HK-2 (cell line): ENCODE measurements at regions not wholly inside any gene's neighbourhood (a gene's known extent, or its start where the extent isn't known, plus 50 kb on each side); places are given as distances from the start of the nearest gene placed in this dataset.

Source experiments
- DNase-seq: peaks from one replicate; pipeline ENCODE4 v3.0.0-alpha.2; 2018; ENCODE audit not compliant: unreplicated experiment

DNA sequence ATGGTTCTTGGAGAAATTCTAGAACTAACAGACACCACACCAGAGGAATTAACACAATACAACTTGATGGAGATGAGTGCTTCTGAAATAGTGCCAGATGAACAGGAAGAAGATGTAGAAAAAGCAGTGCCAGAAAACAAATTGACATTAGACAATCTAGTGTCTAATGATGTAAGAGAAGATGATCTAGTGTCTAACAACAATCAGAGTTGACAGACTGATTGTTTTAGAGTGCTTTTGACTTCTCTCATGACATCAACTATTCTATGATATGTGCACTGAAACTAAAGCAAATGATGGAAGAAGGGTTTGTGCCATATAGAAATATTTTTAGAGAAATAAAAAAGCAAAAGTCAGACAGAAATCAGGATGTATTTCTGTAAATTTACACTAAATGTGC, 646.1 kb upstream of the KIF2B start:
- DNase-seq: no peak

DNA sequence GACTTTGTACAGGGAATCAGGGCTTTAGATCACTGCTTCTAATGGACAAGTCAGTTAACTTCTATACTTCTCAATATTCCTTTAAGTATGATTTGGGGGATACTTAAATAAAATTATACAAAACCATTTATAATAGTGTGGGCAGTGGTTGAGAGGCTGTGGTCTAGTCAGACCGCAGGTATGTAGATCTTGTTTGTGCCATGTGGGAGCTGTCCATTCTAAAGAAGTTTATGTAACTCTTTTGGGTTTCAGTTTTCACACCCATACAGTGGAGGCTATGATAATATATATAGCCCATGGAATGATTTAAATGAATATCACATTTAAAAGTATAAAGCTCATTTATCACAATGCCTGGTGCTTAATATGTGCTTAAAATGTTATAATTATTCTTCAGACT, 654.3 kb upstream of the KIF2B start:
- DNase-seq: no peak

DNA sequence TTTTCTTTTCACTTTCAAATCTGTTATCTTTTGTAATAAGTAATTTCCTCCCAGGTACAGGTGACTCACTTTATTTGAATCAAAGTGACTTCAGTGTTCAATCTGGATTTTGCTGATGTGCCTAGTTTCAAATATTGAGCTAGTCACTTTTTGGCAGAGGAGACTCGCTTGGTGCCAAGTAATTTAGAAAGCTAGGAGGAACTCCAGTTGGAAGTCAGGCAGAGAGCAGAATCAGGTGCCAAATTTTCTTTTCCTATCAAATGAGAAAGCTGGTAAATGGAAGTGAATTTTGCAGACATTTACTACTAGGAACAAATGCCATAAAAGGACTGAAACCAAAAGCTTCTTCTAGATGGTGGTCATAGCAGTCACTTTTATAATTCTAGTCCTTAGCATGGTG, 656.0 kb upstream of the KIF2B start:
- DNase-seq: no peak

DNA sequence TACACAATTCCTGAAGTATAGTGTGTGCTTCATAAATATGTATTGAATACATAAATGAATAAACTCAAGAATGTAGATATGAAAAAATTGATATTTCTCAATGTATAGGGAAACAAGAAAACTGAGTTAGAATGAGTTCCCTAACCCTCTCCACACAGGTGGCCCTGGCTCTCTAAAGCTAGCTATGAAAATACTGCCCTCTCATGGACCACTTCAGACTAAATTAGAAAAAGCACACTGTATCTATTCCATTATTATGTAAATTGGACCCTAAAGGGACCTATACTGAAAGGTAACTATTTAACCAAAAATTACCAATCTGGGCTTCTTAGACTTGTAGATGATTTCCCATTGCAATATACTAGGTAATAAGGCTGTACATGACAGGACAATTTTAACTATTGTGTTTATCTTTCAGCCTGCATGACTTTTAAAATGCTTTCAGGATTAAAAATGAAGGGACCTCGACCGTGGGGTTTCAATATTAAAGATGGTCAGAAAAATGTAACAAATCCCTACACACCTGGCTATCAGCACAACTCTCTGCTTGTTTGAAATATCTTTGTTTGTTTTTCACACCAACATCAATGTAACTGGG, 672.5 kb upstream of the KIF2B start:
- no peak for DNase-seq

DNA sequence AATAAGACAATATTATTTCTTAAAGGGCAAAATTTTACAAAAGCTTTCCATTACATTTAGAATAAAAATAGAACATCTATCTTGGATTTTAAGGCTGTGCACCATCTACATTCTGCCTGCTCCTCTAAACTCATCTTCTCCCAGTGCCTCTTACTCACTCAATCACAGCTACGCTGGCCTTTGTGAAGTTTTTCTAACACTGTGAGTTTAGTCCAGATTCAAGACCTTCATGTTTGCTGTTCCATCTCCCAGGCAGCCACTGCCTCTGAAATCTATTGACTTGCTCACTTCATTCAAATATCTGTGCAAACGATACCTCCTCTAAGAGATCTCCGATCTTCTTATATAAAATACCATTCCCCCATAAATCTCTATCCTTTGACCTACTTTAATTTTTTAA, 673.4 kb upstream of the KIF2B start:
- no peak for DNase-seq

DNA sequence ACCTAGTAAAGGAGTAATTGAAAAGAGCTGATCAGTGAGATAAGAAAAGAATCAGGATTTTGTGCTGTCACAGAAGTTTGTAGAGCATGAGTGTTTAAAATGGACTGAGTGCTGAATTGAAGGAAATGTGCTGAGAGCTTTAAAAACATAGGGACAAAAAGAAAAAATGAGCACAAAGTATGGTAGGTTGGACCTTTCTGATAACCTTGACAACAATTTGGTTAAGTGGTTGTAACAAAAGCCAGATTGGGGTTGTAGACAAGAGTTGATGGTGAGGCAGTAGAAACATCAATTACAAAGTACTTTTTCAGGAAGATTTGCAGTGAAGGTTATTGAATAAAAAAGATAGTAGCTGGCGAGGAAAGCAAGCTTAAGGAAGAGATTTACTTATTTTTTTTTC, 674.7 kb upstream of the KIF2B start:
- DNase-seq: no peak

DNA sequence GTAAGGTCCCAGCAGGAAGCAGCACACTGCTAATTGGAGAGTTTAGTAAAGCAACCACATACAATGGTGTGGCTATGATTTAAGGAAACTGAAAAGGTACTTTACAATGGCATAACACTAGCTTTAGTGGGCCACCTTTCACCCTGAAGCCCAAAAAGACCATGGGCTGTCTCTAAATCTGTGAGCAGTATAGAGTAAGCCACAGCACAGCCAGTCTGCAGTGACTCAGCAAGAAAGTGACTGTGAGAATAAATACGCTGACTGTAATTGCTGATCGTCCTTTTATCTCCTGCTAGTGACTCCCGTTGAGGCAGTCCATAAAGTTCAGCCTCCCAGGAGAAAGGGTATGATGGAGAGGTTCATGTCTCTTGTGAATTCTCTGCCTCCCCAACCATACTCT, 679.8 kb upstream of the KIF2B start:
- DNase-seq: no peak

DNA sequence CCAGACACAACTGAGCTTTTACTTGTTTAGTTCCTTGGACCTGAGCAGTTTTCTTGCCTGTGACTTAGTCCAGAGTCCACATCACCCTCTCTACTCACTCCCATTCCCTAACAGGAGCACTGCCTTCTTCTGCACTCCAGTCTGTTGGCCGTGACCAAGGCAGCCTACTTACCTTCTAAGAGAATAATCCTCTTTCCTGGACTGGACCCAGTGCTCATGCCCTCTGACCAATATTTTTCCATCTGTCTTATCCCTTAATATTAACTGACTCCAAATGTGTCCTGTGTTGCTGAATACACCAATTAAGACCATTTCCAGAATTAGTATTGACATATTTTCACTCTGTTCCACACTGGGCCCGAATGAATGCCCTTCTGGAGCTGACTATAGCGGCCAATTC, 681.0 kb upstream of the KIF2B start:
- DNase-seq: no peak

DNA sequence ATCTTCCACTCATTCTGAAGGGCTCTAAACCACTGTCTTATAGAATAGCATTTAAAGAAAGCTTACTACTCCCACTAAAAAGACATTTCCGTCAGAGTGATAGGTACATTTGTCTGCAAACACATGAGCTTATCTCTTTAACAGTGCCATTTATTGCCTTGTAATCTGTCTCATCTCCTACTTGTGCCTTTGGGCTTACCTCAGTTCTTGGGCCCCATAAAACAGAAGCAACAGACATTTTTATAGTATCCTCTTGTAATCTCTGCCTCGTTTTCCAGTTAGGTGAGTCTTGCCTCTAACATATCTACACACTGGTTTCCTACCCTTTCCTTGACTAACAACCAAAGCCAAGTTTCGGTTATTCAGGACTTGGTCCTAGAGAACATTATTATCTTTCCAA, 681.4 kb upstream of the KIF2B start:
- DNase-seq: no peak

DNA sequence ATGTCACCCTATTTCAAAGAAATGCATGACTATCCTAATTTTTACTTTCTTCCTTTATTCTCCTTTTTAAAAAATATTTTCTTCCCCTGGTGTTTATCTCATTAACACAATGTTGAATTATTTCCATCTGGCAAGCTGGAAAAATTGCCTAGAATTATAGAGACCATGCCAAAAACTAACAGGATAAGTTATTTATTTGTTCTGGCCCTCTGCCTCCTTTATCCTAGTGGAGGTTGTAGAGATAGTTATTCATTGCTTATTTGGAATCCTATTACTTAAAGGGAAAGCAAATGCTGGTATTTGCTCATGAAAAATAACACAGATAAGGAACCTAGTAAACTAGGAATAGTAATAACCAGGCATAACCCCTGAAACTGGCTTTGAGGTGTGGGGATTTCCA, 684.9 kb upstream of the KIF2B start:
- no peak for DNase-seq

DNA sequence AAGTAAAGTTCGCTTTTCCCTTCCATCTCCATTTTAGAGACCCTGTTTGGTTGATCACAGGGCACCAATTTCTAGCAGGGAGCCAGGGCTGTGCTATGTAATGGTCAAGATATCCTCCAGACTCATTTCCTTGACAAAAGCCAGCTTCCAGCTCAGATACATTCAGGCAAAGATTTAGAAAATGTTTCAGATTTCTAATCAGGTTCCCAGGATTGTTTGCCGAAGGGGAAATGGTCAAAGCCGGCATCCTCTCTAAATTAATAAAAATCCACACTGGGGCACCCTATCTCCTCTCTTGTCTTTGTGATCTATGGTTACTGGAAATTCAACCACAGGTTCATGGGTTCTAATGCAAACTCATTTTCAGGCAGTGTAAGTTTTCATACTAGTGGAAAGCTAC, 686.8 kb upstream of the KIF2B start:
- DNase-seq: no peak

DNA sequence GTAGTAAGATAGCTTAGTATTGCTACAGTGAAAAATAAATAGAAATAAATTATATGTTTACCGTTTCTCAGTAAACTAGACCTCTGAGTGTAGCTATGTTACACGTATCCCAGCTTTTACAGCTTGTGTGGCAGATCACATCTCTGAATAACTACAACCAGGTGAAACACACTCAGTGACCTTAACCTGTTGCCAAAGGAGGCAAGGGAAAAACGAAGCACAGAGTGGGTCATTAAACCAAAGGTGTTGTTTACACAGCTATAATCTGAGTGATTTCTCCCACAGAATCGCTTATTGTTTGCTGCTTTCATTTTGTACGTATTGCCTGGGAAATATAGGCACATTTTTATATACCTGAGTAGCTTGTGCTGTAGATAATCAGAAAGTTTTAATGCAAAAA, 688.2 kb upstream of the KIF2B start:
- DNase-seq: no peak

DNA sequence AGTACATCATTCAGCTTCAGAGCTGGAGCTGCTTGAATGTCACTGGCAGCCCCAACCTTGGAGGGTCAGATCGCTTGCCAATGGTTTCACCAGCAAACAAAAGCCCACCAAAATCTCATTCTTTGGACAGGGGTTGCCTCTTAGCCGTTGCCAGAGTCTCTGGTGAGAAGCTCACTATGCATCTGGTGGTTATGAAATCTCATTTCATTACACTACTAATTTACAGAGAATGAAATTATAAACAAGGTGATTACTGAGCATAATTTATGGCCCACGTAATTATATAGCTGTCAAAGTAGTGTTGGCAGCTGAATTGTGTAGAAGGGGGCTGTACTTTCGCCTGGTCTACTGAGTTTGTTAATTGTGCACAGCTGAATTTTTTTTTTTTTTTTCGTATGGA, 688.9 kb upstream of the KIF2B start:
- DNase-seq: no peak

DNA sequence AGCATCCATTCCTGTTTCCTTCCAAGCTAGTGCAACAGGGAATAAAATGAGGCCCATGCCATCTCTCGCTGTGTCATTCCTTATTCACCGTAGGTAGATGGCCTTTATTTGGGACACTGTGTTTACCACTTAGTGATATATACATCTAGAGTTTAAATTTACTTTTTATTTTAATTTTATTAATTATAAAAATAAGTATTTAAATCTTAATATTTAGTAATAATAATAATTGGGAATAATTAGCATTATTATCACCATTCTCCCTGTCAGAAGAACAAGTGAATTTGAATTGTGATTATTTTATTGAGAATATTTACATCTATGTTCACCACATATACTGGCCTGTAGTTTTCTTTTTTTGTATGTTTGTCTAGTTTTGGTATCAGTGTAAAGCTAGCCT, 692.9 kb upstream of the KIF2B start:
- DNase-seq: no peak

DNA sequence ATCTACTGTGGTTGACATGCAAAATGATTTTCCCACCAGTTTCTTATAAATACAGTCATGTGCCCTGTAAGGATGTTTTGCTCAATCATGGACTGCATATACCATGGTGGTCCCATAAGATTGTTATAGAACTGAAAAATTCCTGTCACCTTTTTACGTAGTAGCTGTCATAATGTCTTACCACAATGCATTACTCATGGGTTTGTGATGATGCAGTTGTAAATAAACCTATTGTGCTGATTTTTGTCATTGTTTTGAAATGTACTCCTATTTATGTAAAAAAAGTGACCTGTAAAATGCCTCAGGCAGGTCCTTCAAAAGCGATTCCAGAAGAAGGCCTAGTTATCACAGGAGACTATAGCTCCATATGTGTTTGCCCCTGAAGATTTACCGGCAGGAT, 695.4 kb upstream of the KIF2B start:
- no peak for DNase-seq

DNA sequence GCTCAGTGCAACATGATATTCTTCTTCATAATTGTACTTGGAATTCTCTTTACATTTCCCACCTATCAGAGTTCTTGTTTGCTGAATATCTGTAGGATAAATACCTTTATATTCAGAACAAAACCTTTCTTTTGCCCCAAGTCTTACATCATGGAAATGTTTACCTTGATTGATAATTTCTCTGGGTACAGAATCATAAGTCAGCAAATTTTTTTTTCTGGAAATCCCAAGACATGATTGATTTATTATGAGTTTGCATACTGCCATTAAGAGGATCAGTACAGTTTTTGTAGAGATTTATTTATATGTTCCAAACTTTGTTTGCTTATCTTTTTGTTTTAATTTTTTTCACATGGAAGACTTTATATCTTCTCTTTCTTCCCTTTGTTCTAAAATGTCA, 699.8 kb upstream of the KIF2B start:
- DNase-seq: no peak

DNA sequence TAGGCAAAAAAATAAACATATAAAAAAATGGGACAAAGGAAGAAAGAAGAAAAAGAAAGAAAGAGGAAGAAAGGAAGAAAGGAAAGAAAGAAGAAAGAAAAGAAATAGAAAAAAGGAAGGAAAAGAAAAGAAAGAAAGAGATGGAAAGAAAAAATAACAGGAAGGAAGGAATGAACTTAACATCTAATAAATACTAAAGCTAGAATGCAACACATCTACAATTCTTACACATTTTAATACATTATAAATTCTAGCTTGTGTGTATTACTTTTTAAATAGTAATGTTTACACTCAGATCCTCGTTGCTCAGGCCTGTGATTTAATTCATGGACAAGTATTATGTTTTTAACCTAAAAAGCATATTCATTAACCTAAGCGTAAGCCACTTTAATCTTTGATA, 703.0 kb upstream of the KIF2B start:
- no peak for DNase-seq

DNA sequence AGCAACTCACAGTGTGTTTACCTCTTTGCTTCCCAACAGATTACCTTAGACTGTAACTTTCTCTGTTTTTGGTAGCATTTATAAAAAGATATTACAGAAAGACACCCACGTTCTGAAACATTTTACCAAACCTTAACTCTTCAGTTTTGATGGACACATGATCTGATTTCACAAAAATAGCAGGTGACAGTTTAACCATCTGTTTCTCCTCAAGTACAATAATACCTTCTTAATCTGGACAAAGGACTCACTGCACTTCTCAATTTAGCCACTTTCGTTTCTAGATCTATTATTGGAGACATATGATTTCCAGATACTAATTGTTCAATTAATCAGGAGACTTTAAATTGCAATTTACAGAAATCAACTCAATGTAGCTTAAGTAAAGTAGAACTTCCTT, 703.8 kb upstream of the KIF2B start:
- no peak for DNase-seq

DNA sequence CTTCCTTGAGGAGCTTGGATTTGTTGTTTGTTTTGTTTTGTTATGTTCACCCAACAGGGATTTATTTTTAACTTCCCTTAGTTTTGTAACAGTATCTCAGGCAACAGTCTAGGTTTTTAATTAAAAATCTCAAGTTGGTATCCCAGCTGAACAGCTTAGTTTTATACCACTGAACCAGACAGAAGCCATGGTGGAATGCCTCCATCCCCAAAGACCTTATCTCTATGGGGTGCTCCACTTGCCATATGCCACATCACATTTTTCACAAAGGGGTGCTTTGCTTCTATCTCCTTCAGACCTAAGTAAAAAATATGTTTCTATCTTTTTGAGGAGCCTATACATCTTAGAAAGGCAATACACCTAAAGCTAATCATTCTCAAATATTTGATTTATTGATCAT, 715.8 kb upstream of the KIF2B start:
- no peak for DNase-seq

DNA sequence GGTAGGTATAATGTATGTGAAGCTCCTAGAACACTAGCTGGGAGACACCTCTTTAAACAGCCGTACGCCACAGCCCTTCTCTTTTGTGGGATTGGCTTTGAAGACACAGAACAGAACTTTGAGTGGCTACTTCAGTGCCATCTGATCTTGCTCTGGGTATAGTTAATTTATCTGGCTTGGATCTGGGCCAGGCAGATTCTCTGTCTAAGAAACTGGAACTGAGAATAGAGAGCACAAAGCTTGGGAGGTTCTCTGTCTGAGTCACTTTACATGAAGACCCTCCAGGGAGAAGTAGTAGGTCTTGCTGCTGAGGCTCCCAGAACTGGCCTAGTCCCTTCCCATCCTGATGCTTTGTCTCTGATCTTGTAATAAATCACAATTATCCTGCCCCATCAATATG, 721.0 kb upstream of the KIF2B start:
- no peak for DNase-seq

DNA sequence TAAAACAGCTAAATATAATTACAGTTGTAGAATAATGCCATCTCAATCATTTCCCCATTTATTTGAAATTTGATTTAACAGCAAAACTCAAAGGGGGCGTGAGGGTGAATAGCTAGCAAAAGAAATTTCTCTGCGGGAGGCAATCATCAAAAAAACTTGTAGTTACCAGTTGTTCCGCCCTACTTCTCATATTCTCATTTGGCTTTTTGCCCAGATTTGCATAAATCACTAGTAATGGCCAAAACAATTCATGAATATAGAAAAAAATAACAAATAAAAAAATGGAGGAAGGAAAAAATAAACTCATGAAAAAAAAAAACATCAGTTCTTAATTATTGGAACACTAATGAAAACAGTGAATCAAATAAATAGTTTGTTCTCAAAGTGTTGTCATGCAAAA, 722.6 kb upstream of the KIF2B start:
- DNase-seq: no peak

DNA sequence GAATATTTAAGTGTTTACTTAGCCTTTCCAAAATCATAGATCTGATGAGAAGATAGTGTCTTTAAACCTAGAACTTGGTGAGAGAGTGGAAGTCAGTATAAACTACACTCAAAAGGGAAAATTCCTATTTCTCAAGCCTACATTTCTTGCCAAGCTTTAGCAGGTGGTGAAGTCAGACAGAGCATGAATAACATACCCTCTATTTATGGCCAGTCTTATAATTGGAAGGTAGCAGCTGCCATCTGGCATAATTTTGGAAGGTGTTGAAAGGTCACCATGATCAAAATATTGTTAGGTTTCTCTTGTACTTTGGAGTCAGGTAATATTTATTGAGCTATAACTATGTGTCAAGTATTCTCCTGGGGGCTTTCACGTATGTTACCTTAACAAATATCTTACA, 729.3 kb upstream of the KIF2B start:
- DNase-seq: no peak

DNA sequence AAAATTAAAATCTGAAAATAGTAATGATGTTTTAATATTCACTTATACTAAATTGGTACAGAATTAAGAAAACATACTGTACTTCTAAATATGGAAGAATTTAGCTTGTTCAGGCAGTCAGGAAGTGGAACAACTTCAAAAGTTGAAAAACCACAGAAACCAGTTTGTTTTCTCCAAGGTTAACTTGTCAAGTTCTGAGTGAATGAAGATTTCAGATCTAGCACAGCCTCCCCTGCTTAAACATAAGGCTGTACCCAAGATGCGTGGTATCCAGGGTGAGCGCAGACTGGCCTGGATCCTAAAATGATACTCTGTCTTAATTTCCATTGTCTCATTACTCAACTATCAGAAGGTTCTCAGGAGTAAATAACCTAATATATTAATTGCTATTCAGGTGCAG, 730.7 kb upstream of the KIF2B start:
- DNase-seq: no peak

DNA sequence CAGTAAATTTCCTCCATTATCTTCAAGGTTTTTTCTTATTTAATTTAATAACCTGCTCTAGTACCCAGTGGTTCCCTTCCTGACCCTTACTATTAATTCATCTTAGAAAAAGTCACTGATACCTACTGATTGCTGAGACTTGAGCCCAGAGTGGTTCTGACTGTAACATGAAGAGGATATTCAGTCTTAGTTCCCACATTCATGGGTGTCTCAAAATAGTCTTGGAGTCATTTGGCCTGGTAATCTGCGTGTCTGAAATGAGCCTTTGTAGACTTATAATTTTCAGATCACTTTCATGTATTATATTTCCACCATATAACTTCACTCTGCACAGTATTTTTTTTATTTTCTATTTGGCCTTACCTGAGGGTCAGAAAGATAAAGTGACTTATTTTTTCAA, 732.0 kb upstream of the KIF2B start:
- no peak for DNase-seq

DNA sequence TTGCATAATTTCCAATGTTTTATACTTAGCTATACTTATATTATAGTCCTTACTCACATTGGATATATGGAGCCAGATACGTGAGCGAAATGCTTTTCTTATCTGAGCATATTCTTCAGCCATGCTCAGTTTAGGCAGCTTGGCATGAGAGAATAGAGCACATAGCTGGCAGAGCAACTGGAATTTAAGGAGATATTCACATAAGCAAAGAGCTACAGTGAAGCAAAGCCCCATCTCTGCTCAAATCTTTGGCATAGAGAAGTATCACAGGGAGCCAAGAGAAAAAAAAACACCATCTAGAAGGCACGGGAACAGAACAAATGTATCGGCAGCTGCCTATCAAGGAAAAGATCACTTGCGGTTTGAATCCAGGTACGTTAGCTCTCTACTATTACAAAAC, 734.2 kb upstream of the KIF2B start:
- DNase-seq: no peak
